ENCODE measurements at regions not wholly inside any gene's neighbourhood (a gene's known extent, or its start where the extent isn't known, plus 50 kb on each side); places are given as distances from the start of the nearest gene placed in this dataset.

GRCh38 chr16:9607515-9608230, 516.2 kb downstream of the HAPSTR1 start:
- TF ChIP-seq CTCF (IDR thresholded peaks at IDR 0.05; ENCODE audit: low read depth, low read length, missing input control), result no peak
- no peak for TF ChIP-seq RAD21 (IDR thresholded peaks at IDR 0.05)
- TF ChIP-seq RXRA (IDR thresholded peaks at IDR 0.05), result no peak

Measured in liver (tissue), 3 donors.